GM12878 (cell line): ENCODE measurements at regions not wholly inside any gene's neighbourhood (a gene's known extent, or its start where the extent isn't known, plus 50 kb on each side); places are given as distances from the start of the nearest gene placed in this dataset.

Experiments
- BRCA1 ChIP-seq: IDR thresholded peaks from 2 replicates; pipeline ENCODE4 v1.6.1; 2011; ENCODE audit warnings: low read depth, low read length, improper control_type of control experiment
- CTCF ChIP-seq, 3 experiments: IDR thresholded peaks in 2 of 3; conservative IDR thresholded peaks in 1 of 3; 2 replicates each; pipeline ENCODE4 v1.5.1; 2011; ENCODE audit warnings: low read depth in 3 of 3, low read length in 3 of 3, mild to moderate bottlenecking in 3 of 3, control low read depth in 2 of 3, moderate library complexity in 2 of 3, inconsistent platforms in 1 of 3, mixed read lengths in 1 of 3; ENCODE audit not compliant: control insufficient read depth in 2 of 3, insufficient read depth in 1 of 3; ENCODE audit errors: extremely low read depth in 1 of 3
- EP300 ChIP-seq, 2 experiments: fragments of 150-350 bp in 1 of 2; IDR thresholded peaks; 2 replicates each; pipeline ENCODE4 v1.6.1; 2011 to 2012; ENCODE audit warnings: low read depth in 2 of 2, low read length in 2 of 2, borderline replicate concordance in 1 of 2, improper control_type of control experiment in 1 of 2, inconsistent platforms in 1 of 2; ENCODE audit not compliant: control insufficient read depth in 1 of 2
- RAD21 ChIP-seq: IDR thresholded peaks from 2 replicates; pipeline ENCODE4 v1.6.1; 2011; ENCODE audit warnings: mild to moderate bottlenecking, low read depth, low read length, moderate library complexity; ENCODE audit not compliant: insufficient read depth

GRCh38 chr12:46491548-46491947, 119.0 kb upstream of the SLC38A2 start:
- TF ChIP-seq EP300 (IDR thresholded peaks at IDR 0.05; ENCODE audit: borderline replicate concordance in 1 of 2, control insufficient read depth in 1 of 2, low read depth in 2 of 2, low read length in 2 of 2), result no peak
- TF ChIP-seq RAD21, result no peak
- TF ChIP-seq CTCF (IDR thresholded peaks at IDR 0.05 in 2 of 3, conservative IDR thresholded peaks at IDR 0.05 in 1 of 3; ENCODE audit: control insufficient read depth in 2 of 3, extremely low read depth in 1 of 3, insufficient read depth in 1 of 3, low read depth in 3 of 3, low read length in 3 of 3), result no peak
- no peak for TF ChIP-seq BRCA1
